Middle frontal gyrus (tissue), 1 donor: ENCODE measurements at regions not wholly inside any gene's neighbourhood (a gene's known extent, or its start where the extent isn't known, plus 50 kb on each side); places are given as distances from the start of the nearest gene placed in this dataset.

Experiments used
- DNase-seq: peaks from one replicate; pipeline ENCODE4 v3.0.0-alpha.2; 2015; ENCODE audit warnings: low spot score; ENCODE audit errors: extremely low spot score

DNA sequence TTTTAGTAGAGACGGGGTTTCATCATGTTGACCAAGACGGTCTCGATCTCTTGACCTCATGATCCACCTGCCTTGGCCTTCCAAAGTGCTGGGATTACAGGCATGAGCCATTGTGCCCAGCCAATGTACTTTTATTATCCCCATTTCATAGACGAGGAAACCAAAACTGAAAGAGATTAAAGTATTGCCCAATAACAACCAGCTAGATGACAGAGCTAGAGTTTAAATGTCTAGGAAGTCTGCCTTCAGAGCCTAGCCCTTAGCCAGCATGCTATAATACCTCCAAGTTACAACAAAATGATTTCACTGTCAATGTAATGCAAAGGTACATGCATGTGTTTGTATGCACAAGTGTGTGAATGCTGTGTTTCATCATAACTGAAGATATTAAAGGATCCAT is 389.4 kb upstream of the RBMS3 start:
- DNase-seq = no peak

DNA sequence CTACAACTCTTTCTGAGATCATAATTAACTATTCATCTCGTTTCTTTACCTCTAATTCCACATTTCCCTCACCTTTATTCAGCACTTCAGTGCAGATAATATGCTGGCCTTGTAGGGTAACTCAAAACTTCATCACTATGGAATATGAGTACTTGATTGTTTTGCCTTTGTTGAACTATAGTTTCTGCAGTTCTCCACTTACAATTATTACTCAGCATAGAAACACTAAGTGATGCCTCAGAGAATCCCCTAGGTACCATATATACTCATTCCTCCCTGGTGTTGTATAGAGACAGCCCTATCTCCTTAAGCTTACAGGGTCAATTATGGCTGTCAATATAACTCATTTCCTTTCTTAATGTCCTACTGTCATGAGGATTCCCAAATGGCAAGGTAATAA is 380.6 kb upstream of the RBMS3 start:
- DNase-seq = no peak

DNA sequence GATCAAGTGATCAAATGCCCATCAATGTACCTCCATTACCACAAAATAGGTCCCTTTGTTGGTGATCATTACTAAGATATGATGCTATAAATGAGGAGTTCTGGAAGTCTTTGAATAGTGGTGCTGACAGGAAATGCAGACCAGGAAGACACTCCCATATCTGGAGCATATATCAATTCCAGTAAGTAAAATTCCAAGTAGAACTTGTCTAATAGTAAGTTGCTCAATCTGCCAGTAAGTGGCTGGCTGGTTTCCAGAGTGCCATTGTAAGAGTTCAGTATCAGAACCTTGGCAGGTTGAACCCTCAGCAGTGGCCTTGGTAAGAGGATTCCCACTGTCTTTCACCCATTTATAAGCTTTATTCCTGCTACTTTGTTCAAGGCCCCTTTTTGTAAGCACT is 379.9 kb upstream of the RBMS3 start:
- DNase-seq = no peak

DNA sequence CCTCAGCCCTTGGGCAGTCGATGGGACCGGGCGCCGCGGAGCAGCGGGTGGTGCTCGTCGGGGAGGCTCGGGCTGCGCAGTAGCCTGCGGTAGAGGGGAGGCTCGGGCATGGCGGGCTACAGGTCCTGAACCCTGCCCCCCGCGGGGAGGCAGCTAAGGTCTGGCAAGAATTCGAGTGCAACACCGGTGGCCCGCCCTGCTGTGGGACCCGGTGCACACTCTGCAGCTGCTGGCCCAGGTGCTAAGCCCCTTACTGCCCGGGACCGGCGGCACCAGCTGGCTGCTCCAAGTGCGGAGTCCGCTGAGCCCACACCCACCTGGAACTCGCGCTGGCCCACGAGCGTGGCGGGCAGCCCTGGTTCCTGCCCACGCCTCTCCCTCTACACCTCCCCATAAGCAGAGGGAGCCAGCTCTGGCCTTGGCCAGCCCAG is 377.7 kb upstream of the RBMS3 start:
- no peak for DNase-seq

DNA sequence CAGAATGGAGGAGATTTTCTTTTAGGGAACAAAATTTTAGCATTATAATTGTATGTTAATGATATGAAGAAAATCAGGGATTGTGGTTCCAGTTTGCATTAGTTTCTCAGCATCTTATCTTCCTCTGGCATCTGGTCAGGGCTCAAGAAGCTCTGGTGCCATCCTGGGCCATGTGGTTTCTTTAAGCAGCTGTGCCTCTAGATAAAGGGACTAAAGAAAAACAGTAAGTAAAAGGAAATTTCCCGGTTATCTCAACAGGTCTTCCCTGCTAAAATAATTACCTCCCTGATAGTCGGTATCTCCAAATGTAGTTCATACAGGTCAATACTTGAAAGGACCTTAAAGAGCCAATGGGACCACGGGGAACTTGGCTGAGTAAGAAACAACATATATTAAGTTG is 375.1 kb upstream of the RBMS3 start:
- DNase-seq = no peak

DNA sequence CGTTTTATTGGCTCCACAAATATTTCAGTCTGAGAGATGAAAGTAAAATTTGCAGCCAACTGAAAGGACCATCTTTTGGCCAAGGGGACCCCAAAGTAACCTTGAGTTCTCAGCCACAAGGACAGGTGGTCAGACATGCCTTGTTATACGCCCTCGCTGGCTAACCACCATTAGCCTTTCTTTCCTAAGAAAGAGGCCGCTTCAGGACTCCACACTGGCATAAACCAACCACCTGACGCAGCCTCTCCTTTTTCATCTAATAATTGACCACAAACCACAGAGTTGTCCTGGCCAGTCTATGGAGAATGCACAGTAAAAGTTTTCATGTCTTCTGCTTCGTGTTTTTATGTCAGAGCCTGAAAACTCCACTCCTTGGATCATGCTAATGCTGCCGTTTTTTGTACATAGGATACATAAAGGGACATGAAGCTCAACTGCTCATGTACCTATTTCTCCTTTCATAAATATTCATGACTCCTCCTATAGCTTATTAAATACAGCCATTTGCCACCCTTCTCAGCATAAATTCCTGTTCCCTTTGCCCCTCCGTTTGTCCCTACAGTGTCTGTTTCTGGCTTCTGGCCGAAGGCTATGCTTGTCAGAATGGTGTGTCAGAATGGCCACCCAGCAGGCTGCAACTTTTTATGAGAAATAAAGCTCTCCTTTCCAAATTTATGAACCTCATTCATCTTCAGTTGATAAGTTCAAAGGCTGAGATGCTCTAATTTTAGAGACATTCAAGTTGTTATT is 374.1 kb upstream of the RBMS3 start:
- DNase-seq = no peak

DNA sequence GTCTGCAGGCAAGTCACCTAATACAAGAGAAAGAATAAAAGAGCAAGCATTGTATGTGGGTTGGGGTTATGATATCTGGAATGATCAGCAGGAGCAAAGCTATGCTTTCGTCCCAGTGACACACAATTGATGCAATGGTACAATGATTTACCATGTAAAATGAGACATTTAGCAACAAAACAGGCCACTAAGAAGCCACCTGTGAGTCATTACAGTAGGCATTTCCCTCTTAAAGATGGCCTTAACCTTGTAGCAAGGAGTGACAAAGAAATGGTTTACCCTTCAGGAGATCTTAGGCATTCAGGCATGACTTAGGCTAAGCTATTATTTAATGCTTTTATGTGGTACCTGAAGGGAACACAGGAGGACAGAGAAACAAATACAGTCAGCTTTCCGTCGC is 373.3 kb upstream of the RBMS3 start:
- DNase-seq = no peak

DNA sequence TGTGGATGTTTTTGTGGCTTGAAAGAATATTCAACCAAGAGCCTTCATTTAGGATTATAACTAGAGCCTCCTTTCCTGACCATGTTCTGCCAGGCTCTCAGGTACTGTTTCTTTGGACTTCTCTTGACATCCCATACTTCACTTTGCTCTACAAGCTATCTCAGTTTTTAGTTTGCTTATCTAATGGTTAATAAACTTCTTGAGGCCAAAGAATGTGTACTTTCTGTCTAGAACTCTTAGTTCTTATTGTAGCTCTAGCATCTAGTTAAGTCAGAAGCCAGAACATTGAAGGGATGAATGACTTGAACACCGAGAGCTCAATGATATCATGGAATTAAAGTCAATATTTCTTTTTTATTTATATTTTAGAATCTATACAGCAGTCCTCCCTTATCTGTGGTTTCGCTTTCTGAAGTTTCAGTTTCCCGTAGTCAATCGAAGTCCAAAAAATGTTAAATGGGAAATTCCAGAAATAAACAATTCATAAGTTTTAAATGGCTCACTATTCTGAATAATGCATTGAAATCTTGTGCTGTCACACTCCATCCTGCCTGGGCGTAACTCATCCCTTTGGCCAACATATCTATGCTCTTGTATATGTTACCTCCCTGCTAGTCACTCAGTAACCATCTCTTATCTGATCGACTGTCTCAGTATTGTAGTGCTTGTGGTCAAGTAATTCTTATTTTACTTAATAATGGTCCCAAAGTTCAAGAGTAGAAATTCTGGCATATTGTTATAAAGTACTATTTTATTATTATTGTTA is 368.6 kb upstream of the RBMS3 start:
- no peak for DNase-seq

DNA sequence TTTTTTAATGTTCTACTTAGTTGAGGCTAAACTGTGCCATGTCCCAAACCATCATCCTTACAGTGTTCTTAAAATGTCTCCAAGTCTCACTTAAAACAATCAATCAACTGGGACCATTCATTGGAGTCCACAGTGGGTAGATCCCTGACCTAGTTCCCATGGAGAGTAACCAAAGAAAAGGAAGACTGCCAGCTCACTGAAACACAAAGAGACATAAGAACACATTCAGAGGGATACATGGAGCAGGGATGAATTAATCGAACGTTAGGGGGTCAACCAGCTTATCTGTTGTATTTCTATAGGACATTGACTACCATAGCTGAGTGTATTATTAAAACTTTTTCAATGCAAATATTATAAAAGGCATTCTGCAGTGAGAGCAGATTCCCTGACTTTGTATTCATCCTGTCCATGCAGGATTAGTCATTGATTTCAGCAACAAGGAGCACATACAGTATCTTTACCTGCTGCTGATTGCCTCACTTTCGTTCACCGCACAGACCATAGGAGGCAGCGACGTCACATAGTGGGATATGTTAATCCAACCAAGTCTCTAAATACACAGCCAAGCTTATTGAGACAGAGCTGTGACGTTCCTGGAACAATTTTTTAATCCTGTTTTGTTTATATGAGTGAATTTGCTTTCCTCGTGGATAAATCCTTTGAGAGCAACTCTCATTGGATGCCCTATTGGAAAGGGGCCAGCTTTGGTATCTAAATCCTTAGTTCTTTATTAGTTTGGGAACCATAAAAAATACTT is 364.9 kb upstream of the RBMS3 start:
- no peak for DNase-seq

DNA sequence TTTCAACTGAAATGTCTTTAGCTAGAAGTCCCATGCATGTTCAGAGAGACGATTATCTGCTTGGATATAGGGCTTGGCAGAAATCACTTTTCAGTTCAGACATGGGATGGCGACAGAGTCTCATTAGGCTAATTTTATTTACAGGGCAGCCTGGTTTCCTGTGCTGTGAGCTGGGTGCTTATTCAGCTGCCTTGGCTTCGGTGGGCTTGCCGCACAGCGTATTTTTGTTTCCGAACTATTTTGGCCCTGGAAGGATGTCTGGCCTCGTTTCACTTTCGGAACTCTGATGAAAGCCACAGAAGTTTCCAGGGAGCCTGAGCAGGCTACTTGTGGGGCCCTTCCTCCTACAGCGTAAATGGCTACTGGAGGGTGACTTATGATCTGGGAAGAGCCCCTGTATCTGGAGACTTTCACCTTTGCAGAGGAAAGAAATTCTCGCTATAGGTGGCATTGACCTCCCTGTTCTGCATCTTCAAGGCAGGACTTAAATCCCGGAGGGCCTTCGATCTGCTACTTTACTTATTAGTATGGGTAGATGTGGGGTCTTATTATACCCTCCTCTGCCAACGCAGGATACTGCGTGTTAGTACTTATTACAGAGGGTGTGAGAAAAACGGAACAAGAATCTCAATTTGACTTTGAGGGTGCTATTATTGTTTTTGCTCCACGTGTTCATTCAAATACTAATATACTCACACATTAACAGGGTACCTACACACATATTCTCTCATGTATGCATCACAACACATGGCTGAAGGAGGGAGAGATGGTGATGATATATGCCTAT is 364.0 kb upstream of the RBMS3 start:
- DNase-seq = peak; percentile 21

DNA sequence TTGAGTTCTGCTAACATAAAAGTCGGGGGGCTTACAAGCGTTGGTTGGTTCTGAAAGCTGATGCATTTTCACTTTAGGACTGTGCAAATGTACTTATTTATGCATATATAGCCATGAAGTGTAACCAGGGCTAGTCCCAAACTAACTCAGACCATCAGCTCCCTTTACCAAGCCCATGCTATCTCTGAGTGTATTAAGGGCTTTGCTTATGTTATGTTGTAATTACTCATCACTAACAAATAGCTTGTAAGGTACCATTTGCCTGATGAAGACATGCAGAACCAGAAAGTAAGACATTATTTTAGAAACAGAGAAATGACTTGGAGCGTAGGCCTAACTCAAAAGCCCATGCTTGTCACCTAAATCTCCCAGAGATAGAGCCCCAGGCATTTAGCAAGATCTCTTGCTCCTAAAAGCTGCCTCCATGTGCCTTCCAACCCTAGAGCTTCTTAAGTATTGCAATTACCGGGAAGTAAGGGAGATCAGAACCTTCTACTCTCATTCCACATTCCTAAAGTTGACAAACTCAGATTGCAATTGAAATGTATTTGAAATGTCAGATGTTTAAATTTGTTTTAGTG is 362.9 kb upstream of the RBMS3 start:
- DNase-seq = no peak

DNA sequence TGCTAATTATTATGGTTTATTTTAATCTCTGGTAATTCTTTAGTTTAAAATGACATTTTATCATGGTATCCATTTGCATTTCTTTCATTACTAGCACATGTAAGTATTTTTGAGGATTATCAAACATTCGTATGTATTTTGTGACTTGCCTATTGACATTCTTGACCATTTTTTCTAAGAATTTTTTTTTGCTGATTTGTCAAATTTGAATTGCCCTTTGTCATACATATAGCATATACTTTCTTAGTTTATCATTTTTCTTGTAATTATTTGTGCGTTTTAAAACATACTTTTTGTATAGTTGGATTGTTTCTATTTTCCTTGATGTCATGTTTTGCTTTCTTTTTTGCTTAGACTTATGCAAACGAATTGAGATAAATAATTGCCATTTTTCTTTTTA is 358.5 kb upstream of the RBMS3 start:
- no peak for DNase-seq

DNA sequence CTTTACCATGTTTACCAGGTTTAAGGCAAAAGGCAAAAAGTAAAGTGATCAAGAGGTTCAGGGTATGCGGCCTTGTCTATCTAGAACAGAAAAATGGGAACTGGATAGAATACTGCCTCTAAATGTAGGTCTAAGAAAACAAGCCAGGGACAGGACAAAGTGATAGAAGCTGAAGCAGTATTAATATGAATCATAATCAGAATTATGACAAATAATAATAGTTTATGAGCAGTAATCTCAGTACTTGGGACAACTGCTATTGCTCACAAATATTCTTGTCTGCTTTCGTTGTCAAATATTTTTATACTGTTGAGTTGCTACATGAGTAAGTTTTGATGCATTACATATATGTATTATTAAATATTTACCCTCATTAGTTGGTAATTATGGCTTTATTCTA is 356.9 kb upstream of the RBMS3 start:
- no peak for DNase-seq

DNA sequence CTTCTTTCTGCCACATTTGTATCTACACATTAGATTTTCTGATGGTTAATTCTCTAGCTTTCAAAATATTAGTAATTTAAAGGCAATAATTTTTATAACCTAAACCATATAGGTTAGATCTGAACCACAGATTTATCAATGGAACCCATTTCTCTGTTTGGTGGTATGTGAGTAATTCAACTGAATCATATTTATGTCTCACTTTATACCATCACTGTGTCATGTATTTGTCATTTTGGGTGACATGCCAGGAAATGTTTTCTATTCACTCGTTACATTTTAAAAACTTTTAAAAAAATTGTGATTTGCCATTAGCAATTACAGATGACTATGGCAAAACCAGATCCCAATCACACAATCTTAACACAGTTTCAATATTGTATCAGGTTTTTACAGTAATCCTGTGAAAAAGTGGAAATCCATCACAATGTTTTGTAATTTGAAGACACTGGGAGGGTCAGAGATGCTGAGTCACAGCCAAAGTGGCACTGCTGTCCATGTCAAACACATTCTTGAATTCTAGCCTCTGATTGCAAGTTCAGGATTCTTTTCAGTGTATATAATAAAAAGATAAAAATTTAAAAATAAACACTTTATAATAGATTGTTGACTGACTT is 356.0 kb upstream of the RBMS3 start:
- DNase-seq = no peak

DNA sequence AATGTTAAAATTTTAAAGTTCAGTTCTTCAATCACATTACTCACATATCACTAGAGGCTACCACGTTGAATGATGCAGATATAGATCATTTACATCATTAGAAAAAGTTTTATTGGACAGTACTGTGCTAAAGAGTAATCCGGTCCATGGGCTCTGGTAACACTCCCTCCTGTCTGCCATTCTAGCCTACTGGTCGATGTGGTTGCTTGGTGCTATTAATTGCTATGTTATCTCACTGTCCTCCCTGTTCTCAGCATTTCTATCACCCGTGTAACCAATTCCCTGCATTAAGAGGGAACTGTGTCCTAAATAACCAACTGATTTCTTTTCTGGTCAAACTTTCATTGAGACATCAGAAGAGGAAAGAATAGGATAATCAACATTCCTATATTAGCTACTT is 347.5 kb upstream of the RBMS3 start:
- DNase-seq = no peak

DNA sequence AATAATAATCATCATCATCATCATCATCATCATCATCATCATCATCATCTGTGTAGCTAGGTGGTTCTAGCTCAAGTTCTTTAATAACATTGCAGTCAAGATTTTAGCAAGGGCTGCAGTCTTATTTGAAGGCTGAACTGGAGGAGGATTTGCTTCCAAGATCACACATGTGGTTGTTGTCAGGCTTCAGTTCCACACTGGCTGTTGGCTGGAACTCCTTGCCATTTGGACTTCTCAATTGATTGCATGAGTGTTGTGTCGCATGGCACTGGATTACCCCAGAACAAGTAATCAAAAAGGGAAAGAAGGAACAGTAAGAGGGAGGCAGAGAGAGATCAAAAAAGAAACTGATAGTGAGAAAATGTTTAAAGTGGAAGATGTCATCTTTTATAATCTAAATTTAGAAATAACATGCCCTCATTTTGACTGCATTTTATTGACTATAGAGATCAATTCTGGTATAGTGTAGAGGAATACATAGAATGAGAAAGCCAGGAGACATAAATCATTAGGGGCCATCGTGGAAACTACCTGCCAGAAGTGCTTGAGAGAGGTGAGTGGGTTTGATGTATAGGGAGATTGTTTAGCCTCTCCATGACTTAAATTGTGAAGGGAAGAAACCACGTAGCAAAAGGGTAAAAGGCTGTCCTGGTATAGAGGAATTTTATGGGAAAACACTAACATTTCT is 346.6 kb upstream of the RBMS3 start:
- no peak for DNase-seq

DNA sequence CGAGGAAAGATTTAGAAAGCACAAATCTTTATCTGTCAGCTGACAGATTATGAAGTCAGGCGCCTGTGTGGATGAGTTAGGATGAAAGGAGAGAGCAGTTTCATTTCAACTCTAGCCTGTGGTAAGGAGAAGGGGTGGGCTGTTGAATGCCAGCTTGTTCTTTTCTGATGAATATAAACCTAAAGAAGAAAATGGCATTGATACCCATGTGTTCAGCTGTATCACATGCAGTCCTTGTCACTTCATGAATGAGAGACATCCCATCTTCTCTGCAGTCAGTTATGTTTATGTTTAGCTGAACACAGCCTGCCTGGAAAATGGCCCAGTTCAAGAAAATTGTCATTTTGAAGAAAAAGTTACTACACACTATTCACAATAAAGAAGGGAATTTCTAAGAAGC is 345.7 kb upstream of the RBMS3 start:
- DNase-seq = no peak

DNA sequence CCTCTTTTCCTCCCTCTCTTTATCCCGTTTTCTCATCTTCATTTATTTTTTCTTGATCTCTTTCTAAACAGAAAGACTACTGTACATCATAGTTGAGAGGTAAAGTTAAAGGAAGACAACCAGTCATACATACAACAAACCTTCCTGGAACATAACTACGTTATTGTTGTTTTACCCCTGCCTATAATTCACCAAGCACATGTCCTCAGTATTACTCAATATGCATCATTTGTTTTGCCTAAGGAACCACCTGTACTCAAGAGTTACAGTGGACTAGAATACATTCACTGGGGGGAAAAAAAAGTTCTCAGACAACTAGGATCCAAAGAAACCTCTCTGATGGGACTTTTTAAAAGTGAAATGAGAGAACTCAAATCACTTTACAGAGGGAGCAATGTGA is 344.7 kb upstream of the RBMS3 start:
- DNase-seq = no peak

DNA sequence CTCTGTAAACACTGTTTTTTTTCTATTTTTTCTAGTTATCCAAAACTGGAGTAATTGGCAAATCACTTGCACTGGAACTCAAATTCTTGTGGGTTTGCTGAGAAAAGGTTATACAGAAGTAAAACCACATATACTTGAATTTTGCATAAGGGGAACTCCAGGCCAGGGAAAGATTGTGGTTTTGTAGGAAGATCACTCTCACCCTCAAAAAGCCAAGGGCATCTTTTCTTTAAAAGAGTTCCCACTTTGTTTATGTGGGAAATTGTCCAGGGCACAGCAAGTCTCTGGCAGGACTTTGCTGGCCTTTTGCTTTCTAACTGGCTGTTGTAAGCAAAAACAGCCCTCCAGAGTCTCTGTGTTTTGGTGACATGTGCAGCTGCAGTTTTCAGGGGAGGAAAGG is 340.3 kb upstream of the RBMS3 start:
- no peak for DNase-seq

DNA sequence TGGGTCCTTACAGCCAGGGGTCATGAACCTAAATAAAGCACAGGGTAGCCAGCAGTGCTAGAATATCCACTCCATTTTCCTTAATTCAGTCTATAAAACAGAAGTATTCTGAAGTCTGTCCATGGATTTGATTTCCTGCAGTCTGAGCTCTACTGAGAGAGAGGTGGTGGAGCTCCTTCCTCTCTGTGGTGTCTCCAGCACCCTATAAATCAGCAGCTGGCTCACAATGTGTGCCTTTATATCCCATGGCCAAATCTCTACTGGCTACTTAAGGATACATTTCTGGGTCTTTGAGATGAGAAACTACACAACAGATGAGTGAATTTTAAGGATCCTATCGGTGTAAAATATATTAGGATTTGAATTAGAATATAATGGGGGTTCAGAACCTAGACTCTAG is 339.9 kb upstream of the RBMS3 start:
- DNase-seq = no peak
